Gastroesophageal sphincter (tissue), 3 donors: ENCODE measurements at regions not wholly inside any gene's neighbourhood (a gene's known extent, or its start where the extent isn't known, plus 50 kb on each side); places are given as distances from the start of the nearest gene placed in this dataset.

Experiments used
- CTCF ChIP-seq, 4 experiments: fragments of 200-600 bp in 2 of 4; fragments of 450-650 bp in 2 of 4; sonication (generic) in 1 of 4; IDR thresholded peaks; one replicate each; pipeline ENCODE4 v1.5.1; 2017 to 2019; ENCODE audit warnings: antibody characterized with exemption in 4 of 4, mild to moderate bottlenecking in 2 of 4, moderate library complexity in 2 of 4
- EP300 ChIP-seq: sonication (generic); formaldehyde crosslinking; IDR thresholded peaks from one replicate; pipeline ENCODE4 v1.6.1; 2017; ENCODE audit warnings: antibody characterized with exemption, mild to moderate bottlenecking
- POLR2A ChIP-seq, 2 donors: fragments of 450-650 bp; IDR thresholded peaks; one replicate each; pipeline ENCODE4 v1.6.1; 2017; ENCODE audit warnings: antibody characterized with exemption in 2 of 2, mild to moderate bottlenecking in 2 of 2, moderate library complexity in 1 of 2
- POLR2AphosphoS5 ChIP-seq: sonication (generic); formaldehyde crosslinking; IDR thresholded peaks from one replicate; pipeline ENCODE4 v1.6.1; 2017; ENCODE audit warnings: antibody characterized with exemption

GRCh38 chr14:82394916-82395315 is 861.3 kb upstream of the SEL1L start:
- no peak for TF ChIP-seq POLR2A (IDR thresholded peaks at IDR 0.05)
- TF ChIP-seq CTCF (IDR thresholded peaks at IDR 0.05), result no peak
- TF ChIP-seq POLR2AphosphoS5, result no peak
- no peak for TF ChIP-seq EP300
